B cell (primary cell): ENCODE measurements at regions not wholly inside any gene's neighbourhood (a gene's known extent, or its start where the extent isn't known, plus 50 kb on each side); places are given as distances from the start of the nearest gene placed in this dataset.

ENCODE experiments used
- ATAC-seq: fragments of 200-7000 bp; cut with Tn5 transposase; one replicate; pipeline ENCODE4 v1.10.0; 2021; ENCODE audit warnings: low read depth, mild to moderate bottlenecking, moderate number of reproducible peaks, moderate library complexity
- CTCF ChIA-PET: fragments of 350-600 bp; sonication (Branson Sonifier 250); formaldehyde crosslinking; loops from one replicate; lab custom pipeline; 2021; ENCODE audit warnings: antibody characterized with exemption, inconsistent platforms; lab: Charles Lee
- POLR2A ChIA-PET: fragments of 350-600 bp; sonication (Branson Sonifier 250); formaldehyde crosslinking; loops from one replicate; lab custom pipeline; 2021; ENCODE audit warnings: antibody characterized with exemption; lab: Charles Lee
- DNase-seq: peaks from one replicate; pipeline ENCODE4 v3.0.0; 2013
- H2AFZ ChIP-seq: 2 replicates; pipeline ENCODE4 v1.6.1; 2012; ENCODE audit warnings: mild to moderate bottlenecking, low read depth, low read length; ENCODE audit not compliant: insufficient read depth, poor library complexity, severe bottlenecking
- H3K27ac ChIP-seq, 2 donors: 1 replicate in 1 of 2; 2 replicates in 1 of 2; pipeline ENCODE4 v1.5.1; 2012 to 2013; ENCODE audit warnings: low read length in 2 of 2, mild to moderate bottlenecking in 2 of 2, moderate library complexity in 1 of 2
- H3K27me3 ChIP-seq, 4 experiments: fragments of 200-600 bp in 1 of 4; sonication (generic) in 1 of 4; replicated peaks in 1 of 4; 1 replicate in 2 of 4; 2 replicates in 2 of 4; pipeline versions ENCODE4 v1.6.1 to v1.7.0; 2013 to 2016; ENCODE audit warnings: low read length in 3 of 4, mild to moderate bottlenecking in 2 of 4, mixed read lengths in 1 of 4, moderate library complexity in 1 of 4; ENCODE audit not compliant: insufficient read depth in 4 of 4, control insufficient read depth in 3 of 4; ENCODE audit errors: control extremely low read depth in 1 of 4
- H3K36me3 ChIP-seq, 2 experiments: replicated peaks in 1 of 2; 1 replicate in 1 of 2; 2 replicates in 1 of 2; pipeline versions ENCODE4 v1.6.1 to v1.7.1; 2013; ENCODE audit warnings: low read length in 1 of 2; ENCODE audit not compliant: insufficient read depth in 2 of 2, control insufficient read depth in 1 of 2; ENCODE audit errors: control extremely low read depth in 1 of 2, extremely low read depth in 1 of 2
- H3K4me1 ChIP-seq, 2 donors: fragments of 200-600 bp in 1 of 2; sonication (generic) in 1 of 2; 1 replicate in 1 of 2; 2 replicates in 1 of 2; pipeline versions ENCODE4 v1.5.1 to v1.6.1; 2013 to 2017; ENCODE audit warnings: low read length in 2 of 2; ENCODE audit not compliant: control insufficient read depth in 2 of 2, insufficient read depth in 2 of 2
- H3K4me2 ChIP-seq: replicated peaks from 2 replicates; pipeline ENCODE3; 2012; ENCODE audit warnings: mild to moderate bottlenecking, low read depth, low read length; ENCODE audit not compliant: poor library complexity, severe bottlenecking
- H3K4me3 ChIP-seq, 5 experiments: fragments of 200-600 bp in 1 of 5; sonication (generic) in 1 of 5; 1 replicate in 3 of 5; 2 replicates in 2 of 5; pipeline versions ENCODE4 v1.5.1 to v1.7.0; 2011 to 2016; ENCODE audit warnings: low read length in 4 of 5, mild to moderate bottlenecking in 4 of 5, low read depth in 2 of 5, control low read depth in 1 of 5, moderate library complexity in 1 of 5; ENCODE audit not compliant: insufficient read depth in 1 of 5; ENCODE audit errors: control extremely low read depth in 1 of 5, extremely low read depth in 1 of 5
- H3K79me2 ChIP-seq: fragments of 200-600 bp; sonication (generic); one replicate; pipeline ENCODE4 v1.6.0; 2016; ENCODE audit warnings: low read length; ENCODE audit not compliant: control insufficient read depth, insufficient read depth
- H3K9ac ChIP-seq: fragments of 200-600 bp; sonication (generic); 2 replicates; pipeline ENCODE4 v1.6.1; 2017; ENCODE audit warnings: mild to moderate bottlenecking, low read length, moderate library complexity
- H3K9me3 ChIP-seq, 3 donors: one replicate each; pipeline versions ENCODE4 v1.6.1 to v1.7.1; 2013; ENCODE audit warnings: low read length in 2 of 3; ENCODE audit not compliant: control insufficient read depth in 2 of 3, insufficient read depth in 1 of 3; ENCODE audit errors: control extremely low read depth in 1 of 3
- H4K20me1 ChIP-seq: 2 replicates; pipeline ENCODE4 v1.6.0; 2012; ENCODE audit warnings: mild to moderate bottlenecking, low read length; ENCODE audit not compliant: insufficient read depth, control insufficient read depth, poor library complexity, severe bottlenecking
- H3K27ac Mint-ChIP-seq: one replicate; pipeline ENCODE4 v1.8.0; 2021; ENCODE audit warnings: mixed read lengths
- H3K27me3 Mint-ChIP-seq: one replicate; pipeline ENCODE4 v1.8.0; 2021; ENCODE audit warnings: mixed read lengths
- H3K4me1 Mint-ChIP-seq: one replicate; pipeline ENCODE4 v1.8.0; 2021; ENCODE audit warnings: mixed read lengths
- H3K4me3 Mint-ChIP-seq: one replicate; pipeline ENCODE4 v1.8.0; 2021; ENCODE audit warnings: mixed read lengths
- H3K9me3 Mint-ChIP-seq: one replicate; pipeline ENCODE4 v1.8.0; 2022; ENCODE audit warnings: mixed read lengths; ENCODE audit not compliant: insufficient read depth
- CTCF ChIP-seq: fragments of 200-600 bp; IDR thresholded peaks from one replicate; pipeline ENCODE4 v1.8.0; 2022; ENCODE audit warnings: antibody characterized with exemption, mild to moderate bottlenecking
- EZH2 ChIP-seq: IDR thresholded peaks from 2 replicates; pipeline ENCODE4 v1.6.1; 2012; ENCODE audit warnings: borderline replicate concordance, low read depth, mild to moderate bottlenecking, moderate library complexity, low read length; ENCODE audit not compliant: insufficient read depth, poor library complexity, severe bottlenecking
- WGBS: methylation state at CpG from one replicate; pipeline ENCODE4 v1.1.5; 2013; ENCODE audit warnings: missing lambda C conversion rate; ENCODE audit not compliant: insufficient coverage; 5-methylcytosine and 5-hydroxymethylcytosine counted together
- intact Hi-C: fragments of 100-400 bp; cut with micrococcal nuclease; formaldehyde crosslinking; loops from one replicate; pipeline ENCODE4 v1.10.0; 2022

DNA sequence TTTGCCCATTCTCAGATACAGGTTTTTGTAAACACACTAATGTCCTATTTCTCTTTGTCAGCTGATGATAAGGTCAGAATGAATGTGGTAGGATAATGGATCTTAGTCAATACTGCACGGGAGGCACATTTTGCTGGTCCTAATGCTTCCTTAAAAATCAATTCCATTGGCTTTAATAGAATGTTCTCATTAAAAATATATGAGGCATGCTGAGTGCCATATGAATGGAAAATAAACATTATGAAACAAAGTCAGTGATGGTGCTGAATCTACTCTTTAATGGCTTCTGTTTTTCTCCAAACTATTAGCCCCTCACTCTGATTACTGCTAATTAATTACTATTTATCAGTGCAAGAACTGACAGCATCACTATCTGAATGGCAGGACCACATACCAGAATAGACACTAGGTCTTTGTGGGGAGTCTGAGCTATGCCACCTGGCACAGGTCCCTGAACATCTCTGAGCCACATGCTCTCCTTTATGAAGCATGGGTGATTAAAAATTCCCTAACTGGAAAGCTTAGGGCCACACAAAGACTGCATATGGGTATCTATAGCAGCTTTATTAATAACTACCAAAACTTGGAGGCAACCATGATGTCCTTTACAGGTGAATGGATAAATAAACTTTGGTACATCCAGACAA, 278.9 kb downstream of the MEX3B start:
- Histone ChIP-seq H3K9ac (no peak overlapping the region), H4K20me1 (no peaks in the 10 kb centered on the region), H3K4me2 (no peak overlapping the region), H3K9me3 (no peaks in the 10 kb centered on the region), H3K4me1 (no peaks in the 10 kb centered on the region), H3K4me3 (no peak overlapping the region), H3K27me3 (no peaks in the 10 kb centered on the region), H3K79me2 (no peaks in the 10 kb centered on the region), H3K36me3 (no peaks in the 10 kb centered on the region), H3K27ac (no peak overlapping the region), H2AFZ (no peak overlapping the region)
- no peak overlapping the region for H3K27ac Mint-ChIP-seq
- H3K4me1 Mint-ChIP-seq = no peaks in the 10 kb centered on the region
- H3K9me3 Mint-ChIP-seq = no peaks in the 10 kb centered on the region
- ATAC-seq (no peak), DNase-seq (no peak)
- H3K27me3 Mint-ChIP-seq = peaks cover 6% of the 10 kb centered on the region
- no CpG with 5 or more reads among the region's 1 CpG for WGBS
- TF ChIP-seq EZH2 (no peak), CTCF (no peak)
- ChIA-PET CTCF (no interaction called here), POLR2A (no interaction called here)
- intact Hi-C loops = no loop called here
- no peak overlapping the region for H3K4me3 Mint-ChIP-seq

- CTCF ChIA-PET = no interaction called here
- Histone ChIP-seq H3K36me3 (no peaks in the 10 kb centered on the region), H3K79me2 (no peaks in the 10 kb centered on the region), H3K9me3 (no peaks in the 10 kb centered on the region), H3K27me3 (no peaks in the 10 kb centered on the region), H3K27ac (no peak overlapping the region), H3K4me1 (no peaks in the 10 kb centered on the region), H2AFZ (no peak overlapping the region), H3K4me2 (no peak overlapping the region), H3K9ac (no peak overlapping the region), H4K20me1 (no peaks in the 10 kb centered on the region), H3K4me3 (no peak overlapping the region)
- POLR2A ChIA-PET = no interaction called here
- Mint-ChIP-seq H3K9me3 (no peaks in the 10 kb centered on the region), H3K4me1 (no peaks in the 10 kb centered on the region), H3K27me3 (peaks cover 6% of the 10 kb centered on the region), H3K27ac (no peak overlapping the region), H3K4me3 (no peak overlapping the region)
- TF ChIP-seq EZH2 (no peak), CTCF (no peak)
- WGBS = 100% methylated on average over 2 of the region's 2 CpGs
- intact Hi-C loops = no loop called here
- DNase-seq = no peak
- ATAC-seq = no peak
Observed at GRCh38 chr15:81765816-81766215, 280.0 kb downstream of the MEX3B start.
